Hepatocyte (in vitro differentiated cells): ENCODE measurements at regions not wholly inside any gene's neighbourhood (a gene's known extent, or its start where the extent isn't known, plus 50 kb on each side); places are given as distances from the start of the nearest gene placed in this dataset.

ENCODE experiments used
- EZH2 ChIP-seq: fragments of 200-600 bp; sonication (generic); IDR thresholded peaks from 2 replicates; pipeline ENCODE4 v1.6.1; 2016; ENCODE audit warnings: antibody characterized with exemption, mild to moderate bottlenecking, borderline replicate concordance
- EZH2phosphoT487 ChIP-seq: fragments of 200-600 bp; sonication (generic); IDR thresholded peaks from one replicate; pipeline ENCODE4 v1.6.1; 2018; ENCODE audit warnings: antibody characterized with exemption, mild to moderate bottlenecking, low read depth, moderate library complexity; ENCODE audit not compliant: unreplicated experiment, severe bottlenecking
- TF ChIP-seq, protein P1 (sequence below): fragments of 200-600 bp; sonication (generic); IDR thresholded peaks from 2 replicates; pipeline ENCODE4 v1.5.1; 2016; ENCODE audit warnings: antibody characterized with exemption, mild to moderate bottlenecking; ENCODE audit not compliant: poor library complexity

DNA sequence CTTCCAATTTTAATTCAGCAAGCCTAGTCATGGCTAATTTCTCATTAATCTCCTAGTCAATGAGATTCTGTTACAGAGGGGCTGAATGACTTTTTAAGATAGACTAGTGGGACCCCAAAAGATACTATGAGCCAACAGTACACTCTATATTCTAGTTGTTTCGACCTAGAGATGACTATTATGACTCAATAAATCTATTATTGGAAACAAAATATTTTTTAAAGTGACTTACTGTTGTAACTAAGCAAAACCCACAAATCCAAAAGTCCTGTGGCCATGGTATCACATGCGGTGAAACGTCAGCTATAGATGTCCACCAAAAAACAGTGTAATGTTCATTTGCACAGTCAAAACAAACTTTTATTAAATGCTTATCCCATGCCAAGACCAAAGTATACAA is 95.3 kb upstream of the ADO start:
- TF ChIP-seq, protein P1, sequence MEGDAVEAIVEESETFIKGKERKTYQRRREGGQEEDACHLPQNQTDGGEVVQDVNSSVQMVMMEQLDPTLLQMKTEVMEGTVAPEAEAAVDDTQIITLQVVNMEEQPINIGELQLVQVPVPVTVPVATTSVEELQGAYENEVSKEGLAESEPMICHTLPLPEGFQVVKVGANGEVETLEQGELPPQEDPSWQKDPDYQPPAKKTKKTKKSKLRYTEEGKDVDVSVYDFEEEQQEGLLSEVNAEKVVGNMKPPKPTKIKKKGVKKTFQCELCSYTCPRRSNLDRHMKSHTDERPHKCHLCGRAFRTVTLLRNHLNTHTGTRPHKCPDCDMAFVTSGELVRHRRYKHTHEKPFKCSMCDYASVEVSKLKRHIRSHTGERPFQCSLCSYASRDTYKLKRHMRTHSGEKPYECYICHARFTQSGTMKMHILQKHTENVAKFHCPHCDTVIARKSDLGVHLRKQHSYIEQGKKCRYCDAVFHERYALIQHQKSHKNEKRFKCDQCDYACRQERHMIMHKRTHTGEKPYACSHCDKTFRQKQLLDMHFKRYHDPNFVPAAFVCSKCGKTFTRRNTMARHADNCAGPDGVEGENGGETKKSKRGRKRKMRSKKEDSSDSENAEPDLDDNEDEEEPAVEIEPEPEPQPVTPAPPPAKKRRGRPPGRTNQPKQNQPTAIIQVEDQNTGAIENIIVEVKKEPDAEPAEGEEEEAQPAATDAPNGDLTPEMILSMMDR, result no peak
- no peak for TF ChIP-seq EZH2phosphoT487
- TF ChIP-seq EZH2, result no peak
